Spleen (tissue), 7 donors: ENCODE measurements at regions not wholly inside any gene's neighbourhood (a gene's known extent, or its start where the extent isn't known, plus 50 kb on each side); places are given as distances from the start of the nearest gene placed in this dataset.

Experiments
- POLR2A ChIP-seq, 3 donors: fragments of 450-650 bp; IDR thresholded peaks; one replicate each; pipeline ENCODE4 v1.5.1; 2017; ENCODE audit warnings: antibody characterized with exemption in 3 of 3, mild to moderate bottlenecking in 1 of 3
- TF ChIP-seq, protein P1 (sequence below), 11 experiments: fragments of 200-600 bp in 7 of 11; fragments of 450-650 bp in 4 of 11; sonication (generic) in 4 of 11; IDR thresholded peaks in 8 of 11; conservative IDR thresholded peaks in 3 of 11; 1 replicate in 7 of 11; 2 replicates in 4 of 11; pipeline versions ENCODE4 v1.4.0 to v1.8.0; 2016 to 2021; ENCODE audit warnings: antibody characterized with exemption in 11 of 11, inconsistent platforms in 4 of 11, mild to moderate bottlenecking in 1 of 11
- donor health status: DM: no; HTN: no; CAD: no; lungs with moderate emphysema.
- donor health status: DM: no; HTN: no; CAD: no.
- donor health status: DM: no; HTN: no; CAD: no.

DNA sequence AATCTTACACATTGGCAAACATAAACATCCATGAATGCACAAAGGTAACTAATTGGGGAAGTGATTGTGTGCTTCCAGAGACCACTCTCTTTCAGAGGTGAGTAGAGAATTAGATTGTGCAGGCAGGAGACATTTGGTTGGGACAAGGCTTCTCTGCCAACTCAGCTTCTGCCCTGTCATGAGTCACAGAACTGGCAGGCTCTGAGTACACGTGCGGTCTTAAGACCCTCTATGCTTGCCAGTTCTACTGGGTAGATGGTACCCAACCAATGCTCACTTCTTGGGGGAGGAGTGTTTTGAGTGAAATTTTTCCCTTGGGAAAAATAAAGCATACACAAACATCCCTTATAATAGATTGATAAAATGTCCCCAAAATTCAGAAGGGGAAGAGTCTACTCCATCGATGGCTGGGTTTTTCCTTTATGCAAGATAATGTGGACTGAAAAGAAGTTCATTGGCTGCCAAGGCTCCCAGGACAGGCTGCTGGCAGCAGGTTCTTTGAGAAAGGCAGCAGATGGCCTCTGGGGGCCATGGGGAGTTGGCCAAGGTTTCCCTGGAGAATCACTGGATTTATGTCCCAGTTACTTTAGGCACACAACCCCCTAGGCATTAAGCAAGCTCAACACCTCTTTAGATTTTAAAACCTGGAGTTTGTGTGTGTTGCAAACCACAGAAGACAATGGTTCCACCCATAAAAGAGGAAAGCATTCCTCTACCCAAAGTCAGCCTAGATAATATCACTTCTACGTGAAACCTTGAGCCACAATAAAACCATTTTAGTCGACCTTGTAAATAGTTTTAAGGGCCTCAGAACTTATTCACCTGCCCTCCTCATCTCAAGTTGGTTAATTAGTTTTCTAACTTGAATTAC, 417.0 kb downstream of the TXNL1 start:
- TF ChIP-seq, protein P1, sequence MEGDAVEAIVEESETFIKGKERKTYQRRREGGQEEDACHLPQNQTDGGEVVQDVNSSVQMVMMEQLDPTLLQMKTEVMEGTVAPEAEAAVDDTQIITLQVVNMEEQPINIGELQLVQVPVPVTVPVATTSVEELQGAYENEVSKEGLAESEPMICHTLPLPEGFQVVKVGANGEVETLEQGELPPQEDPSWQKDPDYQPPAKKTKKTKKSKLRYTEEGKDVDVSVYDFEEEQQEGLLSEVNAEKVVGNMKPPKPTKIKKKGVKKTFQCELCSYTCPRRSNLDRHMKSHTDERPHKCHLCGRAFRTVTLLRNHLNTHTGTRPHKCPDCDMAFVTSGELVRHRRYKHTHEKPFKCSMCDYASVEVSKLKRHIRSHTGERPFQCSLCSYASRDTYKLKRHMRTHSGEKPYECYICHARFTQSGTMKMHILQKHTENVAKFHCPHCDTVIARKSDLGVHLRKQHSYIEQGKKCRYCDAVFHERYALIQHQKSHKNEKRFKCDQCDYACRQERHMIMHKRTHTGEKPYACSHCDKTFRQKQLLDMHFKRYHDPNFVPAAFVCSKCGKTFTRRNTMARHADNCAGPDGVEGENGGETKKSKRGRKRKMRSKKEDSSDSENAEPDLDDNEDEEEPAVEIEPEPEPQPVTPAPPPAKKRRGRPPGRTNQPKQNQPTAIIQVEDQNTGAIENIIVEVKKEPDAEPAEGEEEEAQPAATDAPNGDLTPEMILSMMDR (IDR thresholded peaks at IDR 0.05 in 8 of 11, conservative IDR thresholded peaks at IDR 0.05 in 3 of 11): no peak
- TF ChIP-seq POLR2A (IDR thresholded peaks at IDR 0.05): no peak
